ENCODE measurements at regions not wholly inside any gene's neighbourhood (a gene's known extent, or its start where the extent isn't known, plus 50 kb on each side); places are given as distances from the start of the nearest gene placed in this dataset.
"Not testable (repeated sequence)": the region's sequence is repeated elsewhere in the genome, so short reads cannot be mapped to it uniquely, and the experiment has no call there.

- in situ Hi-C loops (cut with MboI); H3K9me3 ChIP-seq (replicated peaks; ENCODE audit: control insufficient read depth, insufficient read depth, low read length); SMC1A ChIA-PET (ENCODE audit: uncharacterized antibody, unreplicated experiment); H3K27ac ChIP-seq (ENCODE audit: control insufficient read depth, insufficient read depth); ATAC-seq; H3K9ac ChIP-seq (ENCODE audit: control insufficient read depth, insufficient read depth, low read length); CTCF ChIA-PET; H3K4me1 ChIP-seq (ENCODE audit: control insufficient read depth, insufficient read depth, low read length); H3K4me3 ChIP-seq; DNase-seq (ENCODE audit: low read depth, low spot score); POLR2A ChIA-PET; H3K27me3 ChIP-seq (replicated peaks in 1 of 2; ENCODE audit: control insufficient read depth in 2 of 2, insufficient read depth in 2 of 2, low read length in 1 of 2); RAD21 ChIA-PET (ENCODE audit: unreplicated experiment); H3K36me3 ChIP-seq (ENCODE audit: control insufficient read depth in 2 of 2, insufficient read depth in 2 of 2, low read length in 1 of 2); FAIRE-seq; H4K20me1 ChIP-seq (ENCODE audit: control insufficient read depth, insufficient read depth); BruUV-seq (replicated peaks); intact Hi-C loops (cut with micrococcal nuclease; ENCODE audit: unreplicated experiment); H3K79me2 ChIP-seq (ENCODE audit: control insufficient read depth, insufficient read depth, low read length); H2AFZ ChIP-seq (ENCODE audit: control insufficient read depth, low read depth, low read length); H3K4me2 ChIP-seq (ENCODE audit: control insufficient read depth, insufficient read depth): not testable (repeated sequence)
- WGBS (ENCODE audit: insufficient coverage, insufficient replicate concordance, low lambda C conversion rate, missing lambda C conversion rate) = 71% methylated on average over 19 of the region's 22 CpGs
Measured at GRCh38 chr21:9073010-9073409, 1448.4 kb upstream of the TPTE start.

- H3K9me3 ChIP-seq (replicated peaks; ENCODE audit: control insufficient read depth, insufficient read depth, low read length); SMC1A ChIA-PET (ENCODE audit: uncharacterized antibody, unreplicated experiment); in situ Hi-C loops (cut with MboI); H3K27me3 ChIP-seq (replicated peaks in 1 of 2; ENCODE audit: control insufficient read depth in 2 of 2, insufficient read depth in 2 of 2, low read length in 1 of 2); H3K9ac ChIP-seq (ENCODE audit: control insufficient read depth, insufficient read depth, low read length); H4K20me1 ChIP-seq (ENCODE audit: control insufficient read depth, insufficient read depth); intact Hi-C loops (cut with micrococcal nuclease; ENCODE audit: unreplicated experiment); FAIRE-seq; H3K4me1 ChIP-seq (ENCODE audit: control insufficient read depth, insufficient read depth, low read length); BruUV-seq (replicated peaks); CTCF ChIA-PET; H3K4me3 ChIP-seq; H2AFZ ChIP-seq (ENCODE audit: control insufficient read depth, low read depth, low read length); H3K4me2 ChIP-seq (ENCODE audit: control insufficient read depth, insufficient read depth); RAD21 ChIA-PET (ENCODE audit: unreplicated experiment); H3K36me3 ChIP-seq (ENCODE audit: control insufficient read depth in 2 of 2, insufficient read depth in 2 of 2, low read length in 1 of 2); POLR2A ChIA-PET; H3K79me2 ChIP-seq (ENCODE audit: control insufficient read depth, insufficient read depth, low read length); ATAC-seq; DNase-seq (ENCODE audit: low read depth, low spot score); H3K27ac ChIP-seq (ENCODE audit: control insufficient read depth, insufficient read depth): not testable (repeated sequence)
- 65% methylated on average over 6 of the region's 13 CpGs for WGBS (ENCODE audit: insufficient coverage, insufficient replicate concordance, low lambda C conversion rate, missing lambda C conversion rate)
Measured at GRCh38 chr21:9074772-9075171, 1446.6 kb upstream of the TPTE start.

- H3K4me3 ChIP-seq; H2AFZ ChIP-seq (ENCODE audit: control insufficient read depth, low read depth, low read length); CTCF ChIA-PET; in situ Hi-C loops (cut with MboI); H4K20me1 ChIP-seq (ENCODE audit: control insufficient read depth, insufficient read depth); DNase-seq (ENCODE audit: low read depth, low spot score); H3K27ac ChIP-seq (ENCODE audit: control insufficient read depth, insufficient read depth); H3K9me3 ChIP-seq (replicated peaks; ENCODE audit: control insufficient read depth, insufficient read depth, low read length); SMC1A ChIA-PET (ENCODE audit: uncharacterized antibody, unreplicated experiment); BruUV-seq (replicated peaks); intact Hi-C loops (cut with micrococcal nuclease; ENCODE audit: unreplicated experiment); H3K9ac ChIP-seq (ENCODE audit: control insufficient read depth, insufficient read depth, low read length); H3K36me3 ChIP-seq (ENCODE audit: control insufficient read depth in 2 of 2, insufficient read depth in 2 of 2, low read length in 1 of 2); H3K79me2 ChIP-seq (ENCODE audit: control insufficient read depth, insufficient read depth, low read length); POLR2A ChIA-PET; H3K4me2 ChIP-seq (ENCODE audit: control insufficient read depth, insufficient read depth); H3K27me3 ChIP-seq (replicated peaks in 1 of 2; ENCODE audit: control insufficient read depth in 2 of 2, insufficient read depth in 2 of 2, low read length in 1 of 2); ATAC-seq; FAIRE-seq; RAD21 ChIA-PET (ENCODE audit: unreplicated experiment); H3K4me1 ChIP-seq (ENCODE audit: control insufficient read depth, insufficient read depth, low read length): not testable (repeated sequence)
- WGBS (ENCODE audit: insufficient coverage, insufficient replicate concordance, low lambda C conversion rate, missing lambda C conversion rate) = 77% methylated on average over 30 of the region's 37 CpGs
Measured at GRCh38 chr21:9083091-9083826, 1438.1 kb upstream of the TPTE start.

- H3K9me3 ChIP-seq (replicated peaks; ENCODE audit: control insufficient read depth, insufficient read depth, low read length); H3K4me3 ChIP-seq; in situ Hi-C loops (cut with MboI); H3K9ac ChIP-seq (ENCODE audit: control insufficient read depth, insufficient read depth, low read length); ATAC-seq; DNase-seq (ENCODE audit: low read depth, low spot score); intact Hi-C loops (cut with micrococcal nuclease; ENCODE audit: unreplicated experiment); RAD21 ChIA-PET (ENCODE audit: unreplicated experiment); H3K79me2 ChIP-seq (ENCODE audit: control insufficient read depth, insufficient read depth, low read length); H3K36me3 ChIP-seq (ENCODE audit: control insufficient read depth in 2 of 2, insufficient read depth in 2 of 2, low read length in 1 of 2); H3K4me1 ChIP-seq (ENCODE audit: control insufficient read depth, insufficient read depth, low read length); CTCF ChIA-PET; FAIRE-seq; H2AFZ ChIP-seq (ENCODE audit: control insufficient read depth, low read depth, low read length); H3K27ac ChIP-seq (ENCODE audit: control insufficient read depth, insufficient read depth); H3K4me2 ChIP-seq (ENCODE audit: control insufficient read depth, insufficient read depth); SMC1A ChIA-PET (ENCODE audit: uncharacterized antibody, unreplicated experiment); BruUV-seq (replicated peaks); H3K27me3 ChIP-seq (replicated peaks in 1 of 2; ENCODE audit: control insufficient read depth in 2 of 2, insufficient read depth in 2 of 2, low read length in 1 of 2); H4K20me1 ChIP-seq (ENCODE audit: control insufficient read depth, insufficient read depth); POLR2A ChIA-PET: not testable (repeated sequence)
- WGBS (ENCODE audit: insufficient coverage, insufficient replicate concordance, low lambda C conversion rate, missing lambda C conversion rate) = 72% methylated on average over 10 of the region's 13 CpGs
Measured at GRCh38 chr21:9086299-9086698, 1435.1 kb upstream of the TPTE start.
